Activated CD4-positive, alpha-beta T cell treated with anti-CD3 and anti-CD28 coated beads for 48 hours (primary cell): ENCODE measurements at regions not wholly inside any gene's neighbourhood (a gene's known extent, or its start where the extent isn't known, plus 50 kb on each side); places are given as distances from the start of the nearest gene placed in this dataset.
A peak's percentile ranks its signal among the peaks of the same experiment; 100 is the strongest.
"Not testable (repeated sequence)": the region's sequence is repeated elsewhere in the genome, so short reads cannot be mapped to it uniquely, and the experiment has no call there.

Source experiments
- DNase-seq: peaks from one replicate; pipeline ENCODE4 v3.0.0-alpha.2; 2020

DNA sequence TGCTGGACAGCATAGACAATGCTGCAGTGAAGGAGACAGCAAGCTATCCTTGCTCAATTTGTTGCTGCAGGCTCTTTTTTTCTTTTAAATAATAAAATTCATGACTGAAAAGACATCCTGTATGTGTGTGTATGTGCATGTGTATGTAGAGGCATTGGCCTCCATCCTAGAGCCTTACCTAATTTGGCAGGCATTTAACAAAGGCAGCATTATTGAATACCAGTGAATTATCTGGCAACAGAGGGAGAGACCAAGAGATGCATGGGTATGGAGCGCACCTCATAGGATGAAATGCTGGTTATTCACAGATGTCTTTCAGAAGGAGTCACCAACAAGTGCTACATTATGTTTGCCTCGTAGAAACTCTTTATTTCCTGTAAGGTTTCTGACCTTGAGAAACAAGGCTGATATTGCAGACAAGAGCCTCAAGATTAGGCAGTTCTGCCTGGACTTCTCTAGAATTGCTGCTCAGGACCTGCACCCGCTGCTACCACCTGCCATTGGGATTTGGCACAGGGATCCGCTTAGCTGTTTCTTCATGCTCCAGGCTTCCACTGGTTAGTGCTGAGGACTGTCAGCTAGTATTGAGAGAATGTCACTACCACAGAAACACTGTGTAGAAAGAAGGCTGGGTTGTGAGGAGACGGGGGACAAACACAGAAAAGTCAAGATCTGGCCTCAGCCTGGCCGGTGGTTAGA is 247.7 kb upstream of the RFX3 start:
- no peak for DNase-seq

DNA sequence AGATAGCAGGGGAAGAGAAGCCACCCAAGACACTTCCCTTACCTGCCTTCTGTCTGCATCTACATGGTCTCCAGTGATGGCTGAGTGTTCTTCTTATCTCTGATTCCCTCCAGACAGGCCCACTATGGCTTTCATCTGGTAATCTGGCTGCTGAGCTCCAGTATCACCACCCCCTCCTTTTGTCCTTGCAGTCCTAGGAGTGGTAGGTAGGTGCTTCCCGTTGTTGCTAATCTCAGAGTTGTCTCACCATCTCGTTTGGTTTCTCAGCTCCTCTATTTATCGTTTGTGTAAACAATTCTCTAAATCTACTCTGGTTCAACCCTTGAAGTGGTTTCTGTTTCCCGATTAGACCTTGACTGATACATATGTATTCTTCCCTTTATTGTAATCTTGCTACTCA is 243.8 kb upstream of the RFX3 start:
- DNase-seq = no peak

DNA sequence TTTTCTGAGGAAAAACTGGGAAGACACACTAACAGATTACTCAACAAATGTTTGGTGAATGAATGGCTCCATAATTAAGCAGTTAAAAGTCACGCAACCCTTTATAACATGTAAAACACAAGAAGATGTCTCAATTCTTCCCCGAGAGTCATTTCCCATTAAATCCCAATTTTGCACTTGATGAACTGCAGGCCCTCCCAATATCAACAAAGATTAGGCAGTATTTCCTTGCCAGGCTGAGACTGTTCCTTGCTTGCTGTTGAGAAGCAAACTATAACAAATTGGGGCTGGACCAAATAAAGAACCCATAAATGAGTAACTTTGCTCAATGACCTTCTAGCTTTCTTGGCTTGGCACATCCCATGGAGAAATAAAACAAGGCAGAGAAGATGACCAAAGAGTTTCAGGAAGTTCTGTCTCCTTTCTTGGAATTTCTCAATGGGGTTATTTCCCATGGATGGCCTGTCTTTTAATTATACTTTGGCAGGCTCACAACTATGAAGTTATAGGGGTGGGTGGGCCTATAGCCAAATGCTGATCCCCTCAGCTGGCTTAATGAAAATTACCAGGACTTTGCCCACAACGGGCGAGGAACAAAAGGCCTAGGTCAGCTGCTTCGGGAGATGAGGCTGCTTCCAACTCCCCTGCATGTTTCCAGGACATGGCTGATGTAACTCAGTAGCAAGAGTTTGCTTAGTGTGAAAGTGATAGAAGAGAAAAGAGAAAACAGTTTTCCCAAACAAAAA is 243.1 kb upstream of the RFX3 start:
- no peak for DNase-seq

DNA sequence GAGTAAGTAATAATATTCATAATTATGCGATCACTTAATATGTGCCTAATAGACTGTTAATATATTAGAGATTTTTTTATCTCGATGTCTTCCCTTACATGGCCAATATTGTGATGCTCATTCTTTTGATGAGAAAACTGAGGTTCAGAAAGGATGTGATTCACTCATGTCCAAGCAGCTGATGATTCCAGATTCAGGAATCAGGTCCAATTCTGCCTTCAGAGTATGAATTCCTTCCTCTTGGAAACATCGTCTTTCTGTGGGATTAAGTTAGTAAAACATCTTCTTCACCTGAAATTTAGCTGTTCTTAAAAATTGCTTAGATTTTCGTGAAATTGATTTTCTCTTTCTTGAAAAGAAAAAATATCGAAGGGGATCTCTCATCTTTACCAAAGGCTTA is 242.5 kb upstream of the RFX3 start:
- DNase-seq = no peak

DNA sequence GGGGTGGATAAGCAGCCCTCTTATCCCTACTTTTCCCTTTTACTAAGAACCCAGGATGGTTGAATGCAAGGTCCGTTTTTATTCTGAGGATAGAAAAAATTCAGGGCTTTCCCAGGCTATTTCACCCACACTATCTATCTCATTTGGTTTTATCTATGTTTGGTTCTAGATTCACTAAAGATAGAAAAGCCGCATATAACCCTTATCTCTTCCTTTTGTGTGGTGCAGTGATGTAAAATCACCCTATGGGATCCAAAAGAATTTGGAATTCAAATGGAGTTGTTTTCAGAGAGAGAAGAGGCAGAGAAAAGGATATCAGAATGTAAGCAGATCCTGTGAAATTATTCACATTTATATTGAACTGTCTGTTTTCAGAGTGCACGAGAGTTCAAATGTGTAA is 236.3 kb upstream of the RFX3 start:
- DNase-seq = no peak

DNA sequence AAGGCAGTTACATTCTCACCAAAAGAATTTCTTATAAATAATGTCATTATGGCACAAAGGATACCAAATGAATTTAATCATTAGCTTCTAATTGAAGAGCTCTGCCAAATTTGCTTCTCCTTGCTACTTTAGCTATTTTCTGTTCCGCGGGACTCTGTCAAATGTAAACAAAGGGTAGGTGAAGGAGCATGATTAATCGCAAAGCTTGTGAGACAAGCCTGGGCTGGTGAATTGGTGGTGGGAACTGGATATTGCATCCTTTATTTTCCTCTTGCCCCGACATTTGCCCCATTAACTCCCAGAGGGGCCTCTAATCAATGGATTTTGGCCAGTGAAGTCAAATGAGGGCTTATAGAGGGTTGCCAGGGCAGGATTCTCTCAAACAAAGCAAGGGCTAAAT is 234.2 kb upstream of the RFX3 start:
- DNase-seq = no peak

DNA sequence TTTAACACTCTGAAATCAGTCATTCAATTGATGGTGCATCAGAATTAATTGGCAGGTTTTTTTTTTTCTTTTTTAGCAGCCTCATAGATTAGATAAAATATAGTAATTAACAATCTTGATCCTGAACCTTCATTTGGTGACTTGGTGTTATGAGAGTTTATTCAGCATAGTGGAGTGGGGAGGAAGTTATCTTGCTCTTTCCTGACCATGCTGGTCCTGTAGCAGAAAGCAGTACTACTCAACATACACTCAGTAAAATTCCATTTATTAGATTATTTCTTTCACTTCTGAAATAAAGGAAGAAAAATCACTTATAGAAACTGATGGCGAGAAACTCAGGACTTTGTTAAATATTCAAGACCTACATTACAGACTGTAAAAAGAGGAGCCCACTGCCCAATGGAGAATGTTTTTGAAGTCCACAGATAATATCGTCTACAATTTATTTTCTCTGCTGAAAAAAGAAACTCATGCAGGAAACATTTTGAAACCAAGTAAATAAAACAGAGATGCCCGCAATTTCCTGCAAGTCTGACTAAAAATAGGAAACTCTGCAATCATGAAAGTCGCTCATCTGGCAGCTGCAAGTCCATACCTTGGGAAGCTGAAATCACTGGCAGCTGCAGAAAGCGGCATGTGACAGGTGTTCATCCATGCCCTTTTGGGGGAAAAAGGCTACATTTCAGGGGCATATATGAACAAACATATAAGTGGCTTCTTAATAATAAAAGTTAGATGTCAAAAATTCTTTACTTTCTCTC is 233.2 kb upstream of the RFX3 start:
- DNase-seq = peak; percentile 8

DNA sequence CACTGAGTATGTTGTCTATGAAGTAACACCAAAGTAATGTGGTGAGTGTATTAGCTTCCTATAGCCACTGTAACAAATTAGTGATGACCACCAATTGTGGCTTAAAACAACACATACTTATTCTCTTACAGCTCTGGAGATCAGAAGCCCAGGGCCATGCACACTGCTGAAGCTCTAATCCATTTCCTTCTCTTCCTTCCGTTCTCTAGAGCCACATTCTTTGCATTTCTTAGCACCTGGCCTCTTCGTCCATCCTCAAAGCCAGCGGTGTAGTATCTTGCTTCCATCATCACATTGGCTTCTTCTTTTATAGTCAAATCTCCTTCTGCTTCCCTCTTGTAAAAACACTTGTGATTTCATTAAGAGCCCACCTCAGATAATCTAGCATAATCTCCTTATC is 230.3 kb upstream of the RFX3 start:
- no peak for DNase-seq

DNA sequence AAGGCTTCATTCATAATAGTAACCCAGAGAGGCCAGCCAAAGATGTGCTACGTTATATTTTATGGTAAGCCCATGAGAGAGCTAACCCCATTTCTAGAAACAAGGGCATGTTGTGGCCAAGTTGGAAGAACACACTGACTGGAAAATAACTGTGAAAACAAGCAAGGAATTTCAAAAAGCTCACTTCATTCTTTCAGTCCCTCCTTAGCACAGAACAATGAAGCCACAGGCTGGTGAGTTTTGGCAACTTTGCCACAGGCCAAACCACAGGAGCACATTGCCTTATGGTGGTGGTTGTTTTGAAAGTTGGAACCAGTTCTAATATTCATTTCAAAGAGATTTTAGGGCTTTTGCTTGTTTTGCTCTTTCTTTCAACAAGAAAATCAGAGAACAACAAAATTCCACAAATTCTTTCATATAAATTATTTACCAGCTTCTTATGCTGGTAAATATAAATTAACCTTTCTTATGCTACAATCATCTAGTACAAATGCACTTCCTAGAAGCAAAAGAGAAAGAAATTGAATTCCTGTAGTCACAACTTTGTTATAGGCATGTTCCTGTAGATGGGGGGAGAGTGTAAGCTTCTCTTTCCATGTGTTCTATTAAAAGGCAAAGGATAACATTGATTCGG is 225.4 kb upstream of the RFX3 start:
- no peak for DNase-seq

DNA sequence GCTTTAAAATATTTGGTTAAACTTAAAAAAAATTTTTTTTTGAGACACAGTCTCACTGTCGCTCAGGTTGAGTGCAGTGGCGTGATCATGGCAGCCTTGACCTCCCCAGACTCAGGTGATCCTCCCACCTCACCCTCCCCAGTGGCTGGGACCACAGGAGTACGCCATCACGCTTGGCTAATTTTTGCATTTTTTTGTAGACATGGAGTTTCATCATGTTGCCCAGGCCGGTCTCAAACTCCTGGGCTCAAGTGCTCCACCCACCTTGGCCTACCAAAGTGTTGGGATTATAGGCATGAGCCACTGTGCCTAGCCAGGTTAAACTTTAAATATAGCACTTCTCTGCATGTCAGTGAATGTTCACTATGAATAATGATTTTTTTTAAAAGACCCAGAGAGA is 224.5 kb upstream of the RFX3 start:
- no peak for DNase-seq

DNA sequence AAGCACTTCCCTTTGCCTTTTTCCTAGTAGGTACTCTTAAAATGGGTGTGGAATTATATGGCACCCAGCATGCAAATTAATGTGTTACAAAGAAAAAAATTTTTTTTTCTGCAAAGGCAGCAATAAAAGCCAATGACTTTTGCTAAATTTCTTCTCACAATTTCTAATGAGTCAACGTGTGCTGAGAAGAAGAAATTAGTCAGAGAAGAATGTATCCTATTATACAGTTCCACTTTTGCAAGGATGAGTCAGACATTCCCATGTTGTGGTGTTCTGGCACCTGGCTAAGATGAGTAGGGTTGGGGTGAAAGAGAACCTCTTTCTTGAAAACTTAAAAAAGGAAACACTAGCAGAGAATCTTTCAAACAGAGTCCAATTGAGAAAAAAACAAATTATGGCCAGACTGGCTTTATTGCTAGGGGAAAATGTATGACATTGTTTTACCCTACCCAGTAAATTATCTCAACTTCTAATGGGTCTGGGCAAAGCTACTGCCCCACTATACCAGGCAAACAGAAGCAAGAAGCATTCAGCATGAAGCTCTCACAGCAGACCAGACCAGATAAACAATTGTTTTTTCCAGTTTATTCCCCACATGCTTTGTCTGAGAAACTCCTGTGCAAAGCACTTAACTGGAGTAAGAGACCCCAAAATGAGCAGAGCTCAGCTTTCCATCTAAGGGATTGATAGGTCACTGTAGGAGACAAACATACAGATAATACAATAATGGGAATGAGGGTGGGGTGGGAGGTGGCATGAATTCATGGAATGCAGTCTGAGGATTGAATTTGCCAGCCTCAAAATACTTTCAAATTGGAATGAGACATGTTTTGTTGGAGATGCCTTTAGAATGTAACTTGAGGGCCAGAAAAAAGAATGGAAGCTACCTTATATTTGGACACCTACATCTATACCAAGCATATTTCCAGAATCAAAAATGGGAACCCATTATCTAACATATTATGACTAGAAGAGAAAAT is 220.8 kb upstream of the RFX3 start:
- peak; percentile 63 for DNase-seq

DNA sequence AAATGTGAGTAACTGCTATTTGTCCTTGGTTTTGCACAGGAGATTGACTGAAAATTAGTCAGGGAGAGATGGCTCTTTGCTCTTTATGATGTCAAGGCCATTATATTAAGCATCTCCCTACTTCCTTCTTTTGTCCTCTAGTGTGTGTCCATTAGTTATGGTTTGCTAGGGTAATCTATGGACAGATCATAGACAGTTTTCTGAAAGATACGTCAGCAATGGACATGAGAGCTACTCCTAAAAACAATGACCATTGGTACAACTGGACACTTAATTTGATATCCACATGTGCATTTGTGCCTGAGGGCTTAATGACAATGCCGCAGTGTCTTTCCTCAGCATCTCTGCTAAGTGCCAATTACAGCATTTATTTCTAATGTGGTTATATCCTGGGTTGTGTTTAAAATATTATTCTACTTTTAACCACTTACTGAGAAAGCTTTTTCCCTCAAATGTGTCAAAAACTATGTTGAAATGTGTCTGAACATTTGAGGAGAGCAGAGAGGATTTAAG is 218.2 kb upstream of the RFX3 start:
- DNase-seq = no peak

DNA sequence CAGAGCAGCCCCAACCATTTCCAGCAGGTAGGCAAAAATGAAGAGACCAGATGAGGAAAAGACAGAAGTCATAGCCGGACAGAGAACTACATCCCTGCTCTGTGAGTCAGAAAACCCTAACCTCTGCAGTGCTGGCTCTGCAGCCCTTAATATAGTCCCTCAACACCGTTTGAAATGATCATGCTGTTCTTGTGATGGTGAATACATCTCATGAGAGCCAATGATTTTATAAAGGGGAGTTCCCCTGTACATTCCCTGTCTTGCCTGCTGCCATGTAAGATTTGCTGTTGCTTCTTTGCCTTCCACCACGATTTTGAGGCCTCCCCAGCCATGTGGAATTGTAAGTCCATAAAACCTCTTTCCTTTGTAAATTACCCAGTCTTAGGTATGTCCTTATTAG is 216.8 kb upstream of the RFX3 start:
- DNase-seq = no peak

DNA sequence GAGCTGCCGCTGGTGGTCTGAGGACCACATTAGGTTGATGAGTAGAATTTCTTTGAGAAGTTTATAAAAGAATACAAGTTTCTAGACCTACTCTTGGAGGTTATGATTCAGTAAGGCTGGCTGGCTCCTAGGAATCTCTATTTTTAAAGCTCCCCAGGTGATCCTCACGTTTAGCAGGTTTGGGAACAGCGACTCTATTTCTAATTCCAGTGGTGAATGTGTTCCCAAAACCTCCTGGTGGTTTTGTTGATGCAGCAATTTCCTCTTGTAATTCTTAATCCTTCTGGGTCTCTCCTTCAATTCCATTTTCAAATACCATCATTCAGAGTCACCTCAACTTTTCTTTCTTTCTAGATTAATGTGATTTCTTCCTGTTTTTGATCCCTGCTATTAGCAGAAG is 215.9 kb upstream of the RFX3 start:
- DNase-seq = no peak

DNA sequence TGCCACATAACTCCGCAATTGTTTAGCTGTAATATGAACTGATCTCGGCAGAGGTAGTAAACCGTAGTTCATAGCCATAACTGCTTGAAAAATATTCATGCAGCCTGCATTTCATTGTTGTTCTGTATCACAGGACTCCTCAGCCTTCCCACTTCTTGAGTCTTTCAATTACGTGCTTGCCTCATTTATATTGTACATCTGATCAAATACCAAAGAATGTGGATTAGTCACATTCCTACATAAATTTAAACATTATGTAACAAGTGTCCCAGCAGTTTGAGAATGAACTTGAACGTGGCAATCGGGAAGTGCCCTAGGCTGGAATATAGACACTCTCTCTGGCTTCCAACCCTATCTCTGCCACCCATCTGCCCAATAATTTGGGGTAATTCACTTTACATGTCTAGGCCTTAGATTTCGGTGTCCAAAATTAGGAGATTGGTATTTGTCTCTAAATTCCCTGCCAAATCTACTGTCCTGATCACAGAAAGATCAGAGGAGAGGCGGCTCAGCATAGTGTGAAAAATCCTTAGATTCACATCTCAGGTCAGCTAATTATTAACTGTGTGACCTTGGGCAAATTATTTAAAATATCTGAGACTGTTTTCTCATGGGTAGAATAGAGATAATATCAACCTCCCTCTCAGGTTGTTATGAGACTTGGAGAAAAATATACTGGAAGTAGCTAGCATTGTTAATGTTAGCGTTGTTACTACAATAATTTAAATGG is 215.1 kb upstream of the RFX3 start:
- no peak for DNase-seq

DNA sequence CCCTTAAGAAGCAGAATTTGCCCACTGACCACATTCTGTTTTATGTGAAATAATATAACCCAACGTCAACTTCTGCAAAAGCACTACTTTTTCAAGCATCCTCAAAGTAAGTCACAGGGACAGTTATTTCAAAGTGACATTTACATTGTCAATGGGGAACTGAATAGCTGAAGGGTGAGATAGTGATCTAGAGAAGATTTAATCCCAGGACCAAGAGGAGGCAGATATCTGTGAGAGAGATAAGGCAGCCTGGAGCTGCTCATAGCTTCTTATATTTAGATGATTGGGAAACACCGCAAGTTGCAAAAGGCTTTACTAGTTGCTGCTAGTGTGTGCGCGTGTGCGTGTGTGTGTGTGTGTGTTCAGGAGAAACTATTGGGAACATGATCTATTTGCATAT is 210.4 kb upstream of the RFX3 start:
- no peak for DNase-seq

DNA sequence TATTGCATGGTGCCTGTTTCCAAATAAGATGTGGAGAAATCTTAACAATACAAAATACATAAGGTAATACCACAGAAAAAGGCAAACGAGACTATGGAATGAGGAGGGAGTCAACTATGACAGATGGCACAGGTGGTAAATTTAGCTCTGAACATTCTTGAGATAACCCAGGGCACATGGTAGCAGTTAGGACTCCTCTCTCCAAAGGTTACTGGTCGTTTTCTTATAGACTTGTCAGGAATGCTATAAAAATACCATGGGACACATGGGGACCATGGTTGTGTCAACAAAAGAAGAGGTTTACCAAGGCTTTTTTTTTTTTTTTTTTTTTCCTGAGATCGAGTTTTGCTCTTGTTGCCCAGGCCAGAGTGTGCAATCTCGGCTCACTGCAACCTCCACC is 209.4 kb upstream of the RFX3 start:
- DNase-seq = no peak

DNA sequence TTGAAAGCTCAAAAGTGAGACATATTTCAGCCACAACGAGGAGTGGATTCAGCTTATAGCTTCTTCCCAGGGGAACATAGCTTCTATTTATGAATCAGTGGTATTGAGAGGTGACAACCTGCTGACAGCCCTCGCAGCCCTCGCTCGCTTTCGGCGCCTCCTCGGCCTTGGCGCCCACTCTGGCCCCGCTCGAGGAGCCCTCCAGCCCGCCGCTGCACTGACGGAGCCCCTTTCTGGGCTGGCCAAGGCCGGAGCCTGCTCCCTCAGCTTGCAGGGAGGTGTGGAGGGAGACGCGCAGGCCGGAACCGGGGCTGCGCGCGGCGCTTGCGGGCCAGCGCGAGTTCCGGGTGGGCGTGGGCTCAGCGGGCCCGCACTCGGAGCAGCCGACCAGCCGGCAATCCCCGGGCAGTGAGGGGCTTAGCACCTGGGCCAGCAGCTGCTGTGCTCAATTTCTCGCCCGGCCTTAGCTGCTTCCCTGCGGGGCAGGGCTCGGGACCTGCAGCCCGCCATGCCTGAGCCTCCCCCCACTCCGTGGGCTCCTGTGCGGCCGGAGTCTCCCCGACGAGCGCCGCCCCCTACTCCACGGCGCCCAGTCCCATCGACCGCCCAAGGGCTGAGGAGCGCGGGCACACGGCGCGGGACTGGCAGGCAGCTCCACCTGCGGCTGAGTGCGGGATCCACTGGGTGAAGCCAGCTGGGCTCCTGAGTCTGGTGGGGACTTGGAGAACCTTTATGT is 207.9 kb upstream of the RFX3 start:
- not testable (repeated sequence) for DNase-seq

DNA sequence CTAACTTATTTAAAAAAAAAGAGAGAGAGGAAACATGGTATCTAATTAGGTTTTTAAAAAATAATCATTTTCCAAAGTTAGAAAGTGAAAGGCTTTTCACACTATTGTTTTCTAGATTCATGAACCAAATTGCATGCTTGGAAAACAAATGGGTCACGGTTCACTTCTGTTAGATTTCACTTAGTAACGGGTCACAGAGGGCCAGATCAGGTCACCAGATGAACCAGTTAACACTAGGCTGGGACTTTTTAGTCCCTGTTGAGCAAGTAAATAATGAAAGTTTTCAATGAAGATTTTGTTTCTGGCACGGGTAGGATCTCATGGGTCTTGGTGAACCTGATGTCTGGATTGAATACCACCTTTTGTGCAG is 207.2 kb upstream of the RFX3 start:
- DNase-seq = no peak
